HG02759 (cell line): ENCODE measurements at regions not wholly inside any gene's neighbourhood (a gene's known extent, or its start where the extent isn't known, plus 50 kb on each side); places are given as distances from the start of the nearest gene placed in this dataset.

ENCODE experiments used
- ATAC-seq: cut with Tn5 transposase; IDR thresholded peaks from one replicate; pipeline ENCODE4 v1.9.1; 2021; ENCODE audit warnings: mild to moderate bottlenecking, moderate library complexity; ENCODE audit not compliant: unreplicated experiment

GRCh38 chr22:47301820-47302475 lies 539.5 kb downstream of the TBC1D22A start:
- ATAC-seq = no peak

GRCh38 chr22:47300698-47301405 lies 538.4 kb downstream of the TBC1D22A start:
- no peak for ATAC-seq

- no peak for ATAC-seq
These were observed 537.6 kb downstream of the TBC1D22A start for GRCh38 chr22:47299863-47300697.

GRCh38 chr22:47299211-47299862 lies 536.9 kb downstream of the TBC1D22A start:
- no peak for ATAC-seq

- no peak for ATAC-seq
These were observed 535.8 kb downstream of the TBC1D22A start for GRCh38 chr22:47298017-47298785.

GRCh38 chr22:47297261-47298016 lies 535.0 kb downstream of the TBC1D22A start:
- ATAC-seq = no peak

- ATAC-seq = no peak
These were observed 534.2 kb downstream of the TBC1D22A start for GRCh38 chr22:47296405-47297260.

GRCh38 chr22:47295982-47296381 lies 533.5 kb downstream of the TBC1D22A start:
- ATAC-seq = no peak

- ATAC-seq = no peak
These were observed 532.9 kb downstream of the TBC1D22A start for GRCh38 chr22:47295226-47295901.

- ATAC-seq = no peak
These were observed 532.1 kb downstream of the TBC1D22A start for GRCh38 chr22:47294576-47294975.

- ATAC-seq = no peak
These were observed 531.7 kb downstream of the TBC1D22A start for GRCh38 chr22:47294222-47294532.

- ATAC-seq = no peak
These were observed 531.1 kb downstream of the TBC1D22A start for GRCh38 chr22:47293368-47294221.

- no peak for ATAC-seq
These were observed 530.3 kb downstream of the TBC1D22A start for GRCh38 chr22:47292546-47293320.

- no peak for ATAC-seq
These were observed 529.4 kb downstream of the TBC1D22A start for GRCh38 chr22:47291565-47292495.

- ATAC-seq = no peak
These were observed 528.4 kb downstream of the TBC1D22A start for GRCh38 chr22:47290706-47291430.
